ENCODE measurements at regions not wholly inside any gene's neighbourhood (a gene's known extent, or its start where the extent isn't known, plus 50 kb on each side); places are given as distances from the start of the nearest gene placed in this dataset.

DNA sequence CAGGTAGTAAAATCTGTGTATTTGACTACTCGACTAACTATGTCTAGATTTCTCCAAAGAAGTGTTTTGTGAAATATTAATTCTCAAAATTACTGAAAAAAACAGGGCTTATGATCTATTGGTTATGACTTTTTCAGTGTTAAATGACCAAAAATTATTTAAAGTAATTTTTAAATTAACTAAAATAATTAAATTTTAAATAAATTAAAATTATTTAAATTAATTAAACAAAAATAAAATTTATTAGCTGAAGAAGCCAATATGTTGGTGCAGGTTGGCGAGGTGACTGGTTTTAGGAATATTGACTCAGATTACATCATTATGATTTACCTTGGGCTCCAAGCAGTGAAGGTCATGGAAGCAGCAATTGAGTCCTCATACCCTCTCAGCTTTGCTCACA lies 483.2 kb downstream of the PTPRC start:
- no peak for ATAC-seq (ENCODE audit: insufficient number of reproducible peaks, low FRiP score, low read depth)
- TF ChIP-seq, protein P1, sequence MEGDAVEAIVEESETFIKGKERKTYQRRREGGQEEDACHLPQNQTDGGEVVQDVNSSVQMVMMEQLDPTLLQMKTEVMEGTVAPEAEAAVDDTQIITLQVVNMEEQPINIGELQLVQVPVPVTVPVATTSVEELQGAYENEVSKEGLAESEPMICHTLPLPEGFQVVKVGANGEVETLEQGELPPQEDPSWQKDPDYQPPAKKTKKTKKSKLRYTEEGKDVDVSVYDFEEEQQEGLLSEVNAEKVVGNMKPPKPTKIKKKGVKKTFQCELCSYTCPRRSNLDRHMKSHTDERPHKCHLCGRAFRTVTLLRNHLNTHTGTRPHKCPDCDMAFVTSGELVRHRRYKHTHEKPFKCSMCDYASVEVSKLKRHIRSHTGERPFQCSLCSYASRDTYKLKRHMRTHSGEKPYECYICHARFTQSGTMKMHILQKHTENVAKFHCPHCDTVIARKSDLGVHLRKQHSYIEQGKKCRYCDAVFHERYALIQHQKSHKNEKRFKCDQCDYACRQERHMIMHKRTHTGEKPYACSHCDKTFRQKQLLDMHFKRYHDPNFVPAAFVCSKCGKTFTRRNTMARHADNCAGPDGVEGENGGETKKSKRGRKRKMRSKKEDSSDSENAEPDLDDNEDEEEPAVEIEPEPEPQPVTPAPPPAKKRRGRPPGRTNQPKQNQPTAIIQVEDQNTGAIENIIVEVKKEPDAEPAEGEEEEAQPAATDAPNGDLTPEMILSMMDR (IDR thresholded peaks at IDR 0.05): no peak
- no peak for DNase-seq (ENCODE audit: low spot score)

DNA sequence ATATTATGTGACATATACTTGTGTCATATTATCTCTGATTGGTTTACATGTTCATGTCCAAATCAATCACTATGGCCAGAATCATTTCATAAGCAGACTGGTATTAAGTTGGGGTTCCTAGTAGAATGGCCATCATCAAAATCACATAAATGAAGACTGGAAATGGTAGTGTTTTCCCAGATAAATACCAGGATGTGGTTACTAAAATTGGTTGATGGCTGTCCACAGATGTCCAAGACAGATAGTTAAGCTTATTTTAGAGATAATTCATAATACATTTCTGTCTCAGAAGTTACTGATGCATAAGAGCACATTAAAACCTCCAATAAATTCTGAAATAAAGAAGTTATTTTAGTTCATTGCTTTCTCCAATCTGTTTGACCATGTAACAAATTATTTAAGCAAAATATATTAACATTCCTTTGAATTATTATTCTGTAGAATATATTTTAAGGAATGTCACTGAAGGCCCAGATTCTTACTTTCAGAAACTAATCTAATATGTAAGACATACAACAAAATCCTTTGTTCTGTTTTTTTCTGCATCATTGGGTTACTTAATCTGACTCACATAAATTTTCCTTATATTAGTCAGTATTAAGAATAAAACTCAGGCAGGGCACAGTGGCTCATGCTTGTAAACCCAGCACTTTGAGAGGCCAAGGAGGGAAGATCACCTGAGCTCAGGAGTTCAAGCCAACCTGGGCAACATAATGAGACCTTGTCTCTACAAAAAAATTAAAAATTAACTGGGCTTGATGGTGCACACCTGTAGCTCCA lies 483.9 kb downstream of the PTPRC start:
- Histone ChIP-seq H3K4me1 (ENCODE audit: control insufficient read depth in 1 of 2, low read depth in 2 of 2) (no peaks in the 10 kb centered on the region), H3K4me3 (no peak overlapping the region), H3K27ac (no peak overlapping the region), H3K36me3 (no peaks in the 10 kb centered on the region), H3K27me3 (replicated peaks; ENCODE audit: insufficient read depth) (no peaks in the 10 kb centered on the region), H3K9me3 (no peaks in the 10 kb centered on the region)
- no peak for ATAC-seq (ENCODE audit: insufficient number of reproducible peaks, low FRiP score, low read depth)
- TF ChIP-seq, protein P1 (IDR thresholded peaks at IDR 0.05): no peak
- DNase-seq (ENCODE audit: low spot score): no peak

More for the DNA sequence above, 483.2 kb downstream of the PTPRC start:
- no peaks in the 10 kb centered on the region for H3K36me3 ChIP-seq
- no peaks in the 10 kb centered on the region for H3K9me3 ChIP-seq
- H3K27me3 ChIP-seq (replicated peaks; ENCODE audit: insufficient read depth): no peaks in the 10 kb centered on the region
- H3K4me1 ChIP-seq (ENCODE audit: control insufficient read depth in 1 of 2, low read depth in 2 of 2): no peaks in the 10 kb centered on the region
- H3K27ac ChIP-seq: no peak overlapping the region
- no peak overlapping the region for H3K4me3 ChIP-seq

DNA sequence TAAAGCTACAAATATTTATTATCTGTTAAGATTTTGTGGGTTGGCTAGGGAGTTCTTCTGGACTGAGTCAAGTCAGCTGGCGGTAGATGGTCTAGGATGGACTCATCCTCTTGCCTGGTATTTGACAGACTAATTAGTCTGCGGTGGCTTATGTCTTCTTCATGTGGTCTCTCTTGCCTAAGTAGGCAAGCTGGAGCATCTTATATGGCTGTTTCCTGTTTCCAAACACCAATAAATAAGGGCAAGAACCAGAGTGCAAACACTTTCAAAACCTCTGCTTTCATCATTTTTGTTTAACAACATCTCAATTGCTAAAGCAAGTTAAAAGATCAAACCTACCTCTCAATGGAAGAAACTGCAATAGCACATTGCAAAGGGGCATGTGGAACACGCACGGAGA lies 484.8 kb downstream of the PTPRC start:
- Histone ChIP-seq H3K4me1 (ENCODE audit: control insufficient read depth in 1 of 2, low read depth in 2 of 2) (no peaks in the 10 kb centered on the region), H3K36me3 (no peaks in the 10 kb centered on the region), H3K27me3 (replicated peaks; ENCODE audit: insufficient read depth) (no peaks in the 10 kb centered on the region), H3K27ac (no peak overlapping the region), H3K9me3 (no peaks in the 10 kb centered on the region), H3K4me3 (no peak overlapping the region)
- DNase-seq (ENCODE audit: low spot score): no peak
- TF ChIP-seq, protein P1 (IDR thresholded peaks at IDR 0.05): no peak
- ATAC-seq (ENCODE audit: insufficient number of reproducible peaks, low FRiP score, low read depth): no peak

DNA sequence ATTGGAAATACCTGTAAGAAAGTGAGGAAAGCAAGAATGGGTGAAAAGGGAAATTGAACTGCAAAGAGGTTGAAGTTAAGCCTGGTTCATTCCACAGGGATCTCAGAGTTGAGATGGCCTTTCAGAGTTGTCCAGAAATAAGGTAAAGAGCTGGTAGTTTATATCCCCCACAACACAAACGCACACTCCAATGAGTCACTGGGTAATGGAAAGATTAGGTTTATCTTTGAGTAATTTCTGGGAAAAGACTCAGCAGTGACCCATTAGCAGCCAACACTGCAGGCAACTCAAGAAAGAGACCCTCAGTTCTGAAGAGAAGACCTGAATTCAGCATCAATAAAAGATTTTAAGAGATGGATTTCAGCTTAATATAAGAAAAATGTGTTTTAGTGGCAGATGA lies 485.5 kb downstream of the PTPRC start:
- DNase-seq (ENCODE audit: low spot score) (no peak), ATAC-seq (ENCODE audit: insufficient number of reproducible peaks, low FRiP score, low read depth) (no peak)
- no peaks in the 10 kb centered on the region for H3K4me1 ChIP-seq (ENCODE audit: control insufficient read depth in 1 of 2, low read depth in 2 of 2)
- TF ChIP-seq, protein P1 (IDR thresholded peaks at IDR 0.05): no peak
- no peak overlapping the region for H3K27ac ChIP-seq
- H3K27me3 ChIP-seq (replicated peaks; ENCODE audit: insufficient read depth): no peaks in the 10 kb centered on the region
- no peak overlapping the region for H3K4me3 ChIP-seq
- H3K9me3 ChIP-seq: no peaks in the 10 kb centered on the region
- H3K36me3 ChIP-seq: no peaks in the 10 kb centered on the region

DNA sequence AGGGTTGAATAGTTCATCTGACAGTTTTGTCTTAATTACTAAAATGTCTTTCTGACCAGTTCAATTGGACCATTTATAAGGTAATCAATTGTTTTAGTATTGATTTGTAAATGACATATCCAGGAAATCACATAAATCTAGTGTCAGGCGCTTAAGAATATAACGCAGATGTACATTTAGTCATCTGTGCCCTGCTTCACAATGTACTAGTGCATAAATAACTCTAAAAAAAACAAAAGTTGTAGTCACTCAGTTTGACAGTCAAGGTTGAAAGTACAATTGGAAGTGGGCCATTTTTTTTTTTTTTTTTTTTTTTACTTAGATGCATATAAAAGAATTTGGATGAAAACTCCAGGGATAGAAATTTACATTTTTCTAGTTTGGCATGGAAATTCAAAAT lies 490.4 kb downstream of the PTPRC start:
- Histone ChIP-seq H3K9me3 (no peaks in the 10 kb centered on the region), H3K36me3 (no peaks in the 10 kb centered on the region), H3K4me1 (ENCODE audit: control insufficient read depth in 1 of 2, low read depth in 2 of 2) (no peaks in the 10 kb centered on the region), H3K27ac (no peak overlapping the region), H3K27me3 (replicated peaks; ENCODE audit: insufficient read depth) (no peaks in the 10 kb centered on the region), H3K4me3 (no peak overlapping the region)
- ATAC-seq (ENCODE audit: insufficient number of reproducible peaks, low FRiP score, low read depth): no peak
- DNase-seq (ENCODE audit: low spot score): no peak
- TF ChIP-seq, protein P1 (IDR thresholded peaks at IDR 0.05): no peak

All from thoracic aorta (tissue), 2 donors.